ENCODE measurements at regions not wholly inside any gene's neighbourhood (a gene's known extent, or its start where the extent isn't known, plus 50 kb on each side); places are given as distances from the start of the nearest gene placed in this dataset.

GRCh38 chr4:174118171-174118570, 165.3 kb downstream of the FBXO8 start:
- Histone ChIP-seq H3K4me3 (no peak overlapping the region), H3K27ac (no peak overlapping the region), H3K36me3 (no peaks in the 10 kb centered on the region), H4K20me1 (ENCODE audit: low read depth) (no peaks in the 10 kb centered on the region), H3K9me3 (ENCODE audit: low read depth) (no peaks in the 10 kb centered on the region), H2AFZ (replicated peaks) (no peak overlapping the region), H3K79me2 (ENCODE audit: low read depth) (no peaks in the 10 kb centered on the region), H3K27me3 (peaks cover 5% of the 10 kb centered on the region), H3F3A (ENCODE audit: low read depth) (peaks cover 4% of the 10 kb centered on the region), H3K9ac (no peak overlapping the region), H3K4me1 (peaks cover 6% of the 10 kb centered on the region), H3K4me2 (no peak overlapping the region)
- DNase-seq (ENCODE audit: low spot score): no peak
- TF ChIP-seq EZH2phosphoT487 (IDR thresholded peaks at IDR 0.05) (no peak), EZH2 (IDR thresholded peaks at IDR 0.05) (no peak)
- TF ChIP-seq, protein P1, sequence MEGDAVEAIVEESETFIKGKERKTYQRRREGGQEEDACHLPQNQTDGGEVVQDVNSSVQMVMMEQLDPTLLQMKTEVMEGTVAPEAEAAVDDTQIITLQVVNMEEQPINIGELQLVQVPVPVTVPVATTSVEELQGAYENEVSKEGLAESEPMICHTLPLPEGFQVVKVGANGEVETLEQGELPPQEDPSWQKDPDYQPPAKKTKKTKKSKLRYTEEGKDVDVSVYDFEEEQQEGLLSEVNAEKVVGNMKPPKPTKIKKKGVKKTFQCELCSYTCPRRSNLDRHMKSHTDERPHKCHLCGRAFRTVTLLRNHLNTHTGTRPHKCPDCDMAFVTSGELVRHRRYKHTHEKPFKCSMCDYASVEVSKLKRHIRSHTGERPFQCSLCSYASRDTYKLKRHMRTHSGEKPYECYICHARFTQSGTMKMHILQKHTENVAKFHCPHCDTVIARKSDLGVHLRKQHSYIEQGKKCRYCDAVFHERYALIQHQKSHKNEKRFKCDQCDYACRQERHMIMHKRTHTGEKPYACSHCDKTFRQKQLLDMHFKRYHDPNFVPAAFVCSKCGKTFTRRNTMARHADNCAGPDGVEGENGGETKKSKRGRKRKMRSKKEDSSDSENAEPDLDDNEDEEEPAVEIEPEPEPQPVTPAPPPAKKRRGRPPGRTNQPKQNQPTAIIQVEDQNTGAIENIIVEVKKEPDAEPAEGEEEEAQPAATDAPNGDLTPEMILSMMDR (IDR thresholded peaks at IDR 0.05): no peak
- Mint-ChIP-seq H3K4me3 (no peak overlapping the region), H3K36me3 (no peaks in the 10 kb centered on the region), H3K27me3 (ENCODE audit: insufficient read depth, low read depth) (peaks cover 2% of the 10 kb centered on the region), H3K9me3 (no peaks in the 10 kb centered on the region), H3K4me1 (peaks cover 7% of the 10 kb centered on the region), H3K27ac (no peak overlapping the region)

DNA sequence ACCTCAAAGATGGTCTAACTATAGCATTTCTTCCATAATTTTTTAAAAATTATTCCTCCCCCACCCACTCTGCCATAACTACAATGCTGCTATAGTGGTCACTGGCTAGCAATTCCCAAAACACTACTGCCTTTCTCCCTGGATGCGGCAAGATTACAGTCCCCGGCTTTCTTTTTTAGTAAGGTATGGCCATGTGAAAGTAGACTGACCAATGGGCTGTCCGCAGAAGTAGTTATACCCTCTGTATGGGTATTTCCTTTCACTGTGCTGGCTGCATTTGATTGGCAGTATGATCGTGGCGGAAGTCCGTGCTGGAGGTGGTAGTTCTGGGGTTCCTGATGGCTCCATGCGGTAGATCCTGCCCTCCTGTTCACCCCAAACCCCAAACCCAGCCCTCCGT, 166.0 kb downstream of the FBXO8 start:
- Histone ChIP-seq H3K79me2 (ENCODE audit: low read depth) (no peaks in the 10 kb centered on the region), H3K27ac (no peak overlapping the region), H4K20me1 (ENCODE audit: low read depth) (no peaks in the 10 kb centered on the region), H3K4me1 (peaks cover 6% of the 10 kb centered on the region), H3K9ac (no peak overlapping the region), H2AFZ (replicated peaks) (no peak overlapping the region), H3K36me3 (no peaks in the 10 kb centered on the region), H3K9me3 (ENCODE audit: low read depth) (no peaks in the 10 kb centered on the region), H3K4me2 (no peak overlapping the region), H3K27me3 (no peaks in the 10 kb centered on the region), H3F3A (ENCODE audit: low read depth) (peaks cover 4% of the 10 kb centered on the region), H3K4me3 (no peak overlapping the region)
- Mint-ChIP-seq H3K4me1 (peaks cover 7% of the 10 kb centered on the region), H3K27ac (no peak overlapping the region), H3K4me3 (no peak overlapping the region), H3K27me3 (ENCODE audit: insufficient read depth, low read depth) (peaks cover 2% of the 10 kb centered on the region), H3K9me3 (no peaks in the 10 kb centered on the region), H3K36me3 (no peaks in the 10 kb centered on the region)
- TF ChIP-seq EZH2phosphoT487 (IDR thresholded peaks at IDR 0.05) (no peak), EZH2 (IDR thresholded peaks at IDR 0.05) (no peak)
- TF ChIP-seq, protein P1 (IDR thresholded peaks at IDR 0.05): no peak
- no peak for DNase-seq (ENCODE audit: low spot score)

DNA sequence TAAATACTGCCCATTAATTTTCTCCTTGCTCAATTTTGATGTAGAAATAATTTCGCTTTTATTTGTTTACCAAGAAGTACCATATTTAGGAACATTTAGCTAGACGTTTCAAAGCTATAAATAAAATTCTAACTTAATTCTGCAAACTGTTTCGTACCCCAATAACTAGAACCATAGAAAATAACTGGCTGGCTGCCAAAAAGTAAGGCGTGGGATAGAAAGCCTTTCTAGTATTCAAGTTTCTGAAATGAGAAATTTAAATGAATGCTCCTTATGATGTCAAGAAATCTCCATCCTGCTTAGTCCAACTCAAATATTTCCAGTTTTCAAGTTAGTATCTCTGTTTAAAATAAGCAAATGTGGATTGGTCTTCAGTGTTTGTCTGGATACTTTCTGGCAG, 167.4 kb downstream of the FBXO8 start:
- no peak for DNase-seq (ENCODE audit: low spot score)
- Histone ChIP-seq H3K27me3 (no peaks in the 10 kb centered on the region), H3K36me3 (no peaks in the 10 kb centered on the region), H3K4me1 (peaks cover 6% of the 10 kb centered on the region), H3K4me2 (no peak overlapping the region), H4K20me1 (ENCODE audit: low read depth) (no peaks in the 10 kb centered on the region), H3K4me3 (no peak overlapping the region), H3K79me2 (ENCODE audit: low read depth) (no peaks in the 10 kb centered on the region), H3K9ac (no peak overlapping the region), H3F3A (ENCODE audit: low read depth) (peaks cover 4% of the 10 kb centered on the region), H3K9me3 (ENCODE audit: low read depth) (no peaks in the 10 kb centered on the region), H2AFZ (replicated peaks) (no peak overlapping the region), H3K27ac (no peak overlapping the region)
- no peak for TF ChIP-seq EZH2phosphoT487 (IDR thresholded peaks at IDR 0.05)
- TF ChIP-seq, protein P1 (IDR thresholded peaks at IDR 0.05): no peak
- no peak for TF ChIP-seq EZH2 (IDR thresholded peaks at IDR 0.05)
- Mint-ChIP-seq H3K4me1 (peaks cover 7% of the 10 kb centered on the region), H3K27ac (no peak overlapping the region), H3K9me3 (no peaks in the 10 kb centered on the region), H3K4me3 (no peak overlapping the region), H3K36me3 (no peaks in the 10 kb centered on the region), H3K27me3 (ENCODE audit: insufficient read depth, low read depth) (peaks cover 2% of the 10 kb centered on the region)
